CD14-positive monocyte (primary cell): ENCODE measurements at regions not wholly inside any gene's neighbourhood (a gene's known extent, or its start where the extent isn't known, plus 50 kb on each side); places are given as distances from the start of the nearest gene placed in this dataset.
A peak's percentile ranks its signal among the peaks of the same experiment; 100 is the strongest.

Experiments used
- DNase-seq, 3 donors: peaks; one replicate each; pipeline ENCODE4 v3.0.0-alpha.2; 2011 to 2022
- H2AFZ ChIP-seq: 2 replicates; pipeline ENCODE4 v1.6.0; 2012; ENCODE audit warnings: mild to moderate bottlenecking, low read depth, low read length, inconsistent platforms; ENCODE audit not compliant: insufficient read depth, poor library complexity, severe bottlenecking
- H3K27ac ChIP-seq, 2 donors: 1 replicate in 1 of 2; 2 replicates in 1 of 2; pipeline ENCODE4 v1.5.1; 2012 to 2013; ENCODE audit warnings: low read length in 2 of 2, control low read depth in 1 of 2, inconsistent platforms in 1 of 2, low read depth in 1 of 2, mild to moderate bottlenecking in 1 of 2
- H3K27me3 ChIP-seq, 2 donors: one replicate each; pipeline versions ENCODE4 v1.6.0 to v1.6.1; 2011 to 2013; ENCODE audit warnings: low read length in 2 of 2; ENCODE audit not compliant: control insufficient read depth in 2 of 2, insufficient read depth in 2 of 2
- H3K36me3 ChIP-seq, 2 donors: replicated peaks in 1 of 2; 1 replicate in 1 of 2; 2 replicates in 1 of 2; pipeline versions ENCODE4 v1.5.1 to v1.6.1; 2012 to 2013; ENCODE audit warnings: low read length in 2 of 2, control low read depth in 1 of 2, inconsistent platforms in 1 of 2, mild to moderate bottlenecking in 1 of 2; ENCODE audit not compliant: insufficient read depth in 2 of 2, control insufficient read depth in 1 of 2
- H3K4me1 ChIP-seq, 2 donors: 1 replicate in 1 of 2; 2 replicates in 1 of 2; pipeline versions ENCODE4 v1.5.1 to v1.6.1; 2012 to 2013; ENCODE audit warnings: low read length in 2 of 2, control low read depth in 1 of 2, inconsistent platforms in 1 of 2, mild to moderate bottlenecking in 1 of 2, moderate library complexity in 1 of 2; ENCODE audit not compliant: insufficient read depth in 2 of 2, control insufficient read depth in 1 of 2
- H3K4me2 ChIP-seq: replicated peaks from 2 replicates; pipeline ENCODE3; 2012; ENCODE audit warnings: low read length, moderate library complexity, mild to moderate bottlenecking; ENCODE audit not compliant: poor library complexity, severe bottlenecking; ENCODE audit errors: extremely low read depth
- H3K4me3 ChIP-seq, 3 experiments: fragments of 200-600 bp in 1 of 3; sonication (generic) in 1 of 3; replicated peaks in 1 of 3; 1 replicate in 2 of 3; 2 replicates in 1 of 3; pipeline ENCODE4 v1.5.1; 2011 to 2013; ENCODE audit warnings: low read length in 3 of 3, mild to moderate bottlenecking in 3 of 3, control low read depth in 2 of 3, low read depth in 2 of 3, inconsistent platforms in 1 of 3, moderate library complexity in 1 of 3
- H3K79me2 ChIP-seq: 2 replicates; pipeline ENCODE4 v1.6.0; 2012; ENCODE audit warnings: mild to moderate bottlenecking, control low read depth, inconsistent platforms, low read length, moderate library complexity; ENCODE audit not compliant: insufficient read depth
- H3K9ac ChIP-seq: 2 replicates; pipeline ENCODE4 v1.6.0; 2017; ENCODE audit warnings: low read length, mild to moderate bottlenecking; ENCODE audit not compliant: insufficient read depth, poor library complexity, severe bottlenecking
- H3K9me3 ChIP-seq, 2 donors: replicated peaks in 1 of 2; 1 replicate in 1 of 2; 2 replicates in 1 of 2; pipeline versions ENCODE4 v1.5.1 to v1.6.1; 2012 to 2013; ENCODE audit warnings: low read length in 2 of 2, control low read depth in 1 of 2; ENCODE audit not compliant: control insufficient read depth in 1 of 2, insufficient read depth in 1 of 2
- H4K20me1 ChIP-seq: 2 replicates; pipeline ENCODE4 v1.6.0; 2012; ENCODE audit warnings: mild to moderate bottlenecking, low read length, control low read depth, moderate library complexity; ENCODE audit not compliant: insufficient read depth
- H3K27ac Mint-ChIP-seq, 7 donors: one replicate each; pipeline ENCODE4 v1.8.0; 2020; ENCODE audit warnings: mild to moderate bottlenecking in 7 of 7, mixed read lengths in 7 of 7, moderate library complexity in 6 of 7, inconsistent platforms in 2 of 7
- H3K27me3 Mint-ChIP-seq, 3 donors: one replicate each; pipeline ENCODE4 v1.8.0; 2021 to 2022; ENCODE audit warnings: low read depth in 3 of 3, mild to moderate bottlenecking in 3 of 3, mixed read lengths in 3 of 3, moderate library complexity in 3 of 3, inconsistent platforms in 1 of 3
- H3K36me3 Mint-ChIP-seq, 2 donors: one replicate each; pipeline ENCODE4 v1.8.0; 2020; ENCODE audit warnings: mixed read lengths in 2 of 2, inconsistent platforms in 1 of 2, mild to moderate bottlenecking in 1 of 2
- H3K4me1 Mint-ChIP-seq: one replicate; pipeline ENCODE4 v1.8.0; 2020; ENCODE audit warnings: mild to moderate bottlenecking, mixed read lengths
- H3K4me3 Mint-ChIP-seq, 2 donors: one replicate each; pipeline ENCODE4 v1.8.0; 2020; ENCODE audit warnings: mild to moderate bottlenecking in 2 of 2, mixed read lengths in 2 of 2, moderate library complexity in 1 of 2
- H3K9me3 Mint-ChIP-seq, 7 donors: one replicate each; pipeline ENCODE4 v1.8.0; 2020 to 2022; ENCODE audit warnings: mixed read lengths in 7 of 7, mild to moderate bottlenecking in 6 of 7, moderate library complexity in 6 of 7, inconsistent platforms in 2 of 7
- CTCF ChIP-seq: fragments of 200-600 bp; IDR thresholded peaks from one replicate; pipeline ENCODE4 v1.8.0; 2022; ENCODE audit warnings: antibody characterized with exemption, mild to moderate bottlenecking
- WGBS: methylation state at CpG from one replicate; pipeline ENCODE4 v1.1.5; 2013; ENCODE audit warnings: missing lambda C conversion rate; ENCODE audit not compliant: insufficient coverage; 5-methylcytosine and 5-hydroxymethylcytosine counted together
- intact Hi-C, 2 donors: fragments of 100-400 bp; cut with micrococcal nuclease; formaldehyde crosslinking; loops; one replicate each; pipeline versions ENCODE4 v1.15.0 to v1.15.1; 2023

GRCh38 chr6:21375151-21376116 is 218.1 kb upstream of the SOX4 start:
- intact Hi-C loops = no loop called here
- Histone ChIP-seq H3K9ac (no peak overlapping the region), H3K9me3 (no peaks in the 10 kb centered on the region), H3K79me2 (no peaks in the 10 kb centered on the region), H3K27ac (no peak overlapping the region), H3K4me1 (no peaks in the 10 kb centered on the region), H3K4me2 (no peak overlapping the region), H3K27me3 (no peaks in the 10 kb centered on the region), H4K20me1 (no peaks in the 10 kb centered on the region), H2AFZ (no peak overlapping the region), H3K4me3 (no peak overlapping the region), H3K36me3 (no peaks in the 10 kb centered on the region)
- TF ChIP-seq CTCF = no peak
- Mint-ChIP-seq H3K36me3 (no peaks in the 10 kb centered on the region), H3K27ac (peak overlapping the region in 1 of 7 donors; percentile 27), H3K27me3 (no peaks in the 10 kb centered on the region), H3K9me3 (peaks cover 0 to 2% (median 0%) of the 10 kb centered on the region in 7 donors), H3K4me3 (no peak overlapping the region), H3K4me1 (peaks cover 6% of the 10 kb centered on the region)
- WGBS = 93% methylated on average over 8 of the region's 11 CpGs
- no peak for DNase-seq

GRCh38 chr6:21377356-21377755 is 216.2 kb upstream of the SOX4 start:
- Mint-ChIP-seq H3K27me3 (no peaks in the 10 kb centered on the region), H3K9me3 (peaks cover 0 to 2% (median 0%) of the 10 kb centered on the region in 7 donors), H3K27ac (peak overlapping the region in 1 of 7 donors; percentile 35), H3K36me3 (no peaks in the 10 kb centered on the region), H3K4me3 (no peak overlapping the region), H3K4me1 (peaks cover 13% of the 10 kb centered on the region)
- WGBS = 81% methylated on average over 6 of the region's 6 CpGs
- Histone ChIP-seq H3K36me3 (no peaks in the 10 kb centered on the region), H3K27ac (no peak overlapping the region), H3K4me2 (no peak overlapping the region), H2AFZ (no peak overlapping the region), H3K79me2 (no peaks in the 10 kb centered on the region), H4K20me1 (no peaks in the 10 kb centered on the region), H3K9ac (no peak overlapping the region), H3K4me1 (peaks cover 5 to 6% of the 10 kb centered on the region in 2 donors), H3K9me3 (no peaks in the 10 kb centered on the region), H3K27me3 (no peaks in the 10 kb centered on the region), H3K4me3 (no peak overlapping the region)
- no peak for DNase-seq
- intact Hi-C loops = no loop called here
- no peak for TF ChIP-seq CTCF
